Duodenal mucosa (tissue), 2 donors: ENCODE measurements at regions not wholly inside any gene's neighbourhood (a gene's known extent, or its start where the extent isn't known, plus 50 kb on each side); places are given as distances from the start of the nearest gene placed in this dataset.

Experiments
- H3K27ac ChIP-seq: one replicate; pipeline ENCODE4 v1.7.0; 2013; ENCODE audit warnings: low read depth, low read length
- H3K27me3 ChIP-seq, 2 donors: one replicate each; pipeline ENCODE4 v1.7.0; 2013; ENCODE audit warnings: low read length in 2 of 2, control low read depth in 1 of 2; ENCODE audit not compliant: insufficient read depth in 2 of 2, control insufficient read depth in 1 of 2
- H3K36me3 ChIP-seq, 2 donors: one replicate each; pipeline ENCODE4 v1.7.0; 2013; ENCODE audit warnings: low read length in 2 of 2, control low read depth in 1 of 2; ENCODE audit not compliant: insufficient read depth in 2 of 2, control insufficient read depth in 1 of 2
- H3K4me1 ChIP-seq, 2 donors: one replicate each; pipeline ENCODE4 v1.7.0; 2013; ENCODE audit warnings: low read length in 2 of 2, control low read depth in 1 of 2; ENCODE audit not compliant: insufficient read depth in 2 of 2, control insufficient read depth in 1 of 2
- H3K4me3 ChIP-seq, 2 donors: one replicate each; pipeline ENCODE4 v1.7.0; 2013; ENCODE audit warnings: low read length in 2 of 2, low read depth in 1 of 2
- H3K9ac ChIP-seq, 2 donors: one replicate each; pipeline ENCODE4 v1.7.0; 2013; ENCODE audit warnings: low read length in 2 of 2, low read depth in 1 of 2
- H3K9me3 ChIP-seq, 2 donors: one replicate each; pipeline ENCODE4 v1.7.0; 2013; ENCODE audit warnings: low read length in 2 of 2, control low read depth in 1 of 2; ENCODE audit not compliant: control insufficient read depth in 1 of 2

DNA sequence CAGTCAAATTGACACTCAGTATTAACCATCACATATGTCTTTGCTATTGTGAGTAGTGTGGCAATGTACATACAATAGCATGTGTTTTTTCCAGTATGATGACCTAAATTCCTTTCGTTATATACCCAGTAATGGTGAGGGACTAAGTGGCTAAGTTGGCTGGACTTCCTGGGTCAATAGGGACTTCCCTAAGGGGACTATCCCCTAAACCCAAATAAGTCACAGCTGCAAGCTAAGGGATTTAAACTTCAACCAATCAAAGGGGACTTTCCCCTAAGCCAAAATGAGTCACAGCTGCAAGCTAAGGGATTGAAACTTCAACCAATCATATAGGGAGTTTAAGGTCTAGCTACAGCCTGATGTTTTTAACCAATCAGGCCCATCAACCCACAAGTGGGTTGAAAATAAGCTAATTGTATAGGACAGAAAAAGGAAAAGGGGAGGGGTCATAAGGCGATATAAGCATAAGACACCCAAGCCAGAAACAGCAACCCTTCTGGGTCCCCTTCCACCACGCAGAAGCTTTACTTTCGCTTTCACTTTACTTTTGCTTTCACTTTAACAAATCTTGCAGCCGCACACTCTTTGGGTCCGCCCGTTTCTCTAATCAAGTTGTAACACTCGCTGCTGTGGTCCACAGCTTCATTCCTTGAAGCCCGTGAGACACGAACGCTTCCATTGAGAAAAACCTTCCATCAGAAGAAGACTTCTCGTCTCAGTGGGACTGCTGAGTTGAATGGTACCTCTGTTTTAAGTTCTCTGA lies 404.4 kb downstream of the FLRT2 start:
- H3K9me3 ChIP-seq = peaks cover 0 to 4% of the 10 kb centered on the region in 2 donors
- H3K4me1 ChIP-seq = no peaks in the 10 kb centered on the region
- no peaks in the 10 kb centered on the region for H3K27me3 ChIP-seq
- H3K36me3 ChIP-seq = no peaks in the 10 kb centered on the region
- peak overlapping the region; percentile 8 to 20 for H3K9ac ChIP-seq
- H3K27ac ChIP-seq = no peak overlapping the region
- peak overlapping the region; percentile 67 to 74 for H3K4me3 ChIP-seq

DNA sequence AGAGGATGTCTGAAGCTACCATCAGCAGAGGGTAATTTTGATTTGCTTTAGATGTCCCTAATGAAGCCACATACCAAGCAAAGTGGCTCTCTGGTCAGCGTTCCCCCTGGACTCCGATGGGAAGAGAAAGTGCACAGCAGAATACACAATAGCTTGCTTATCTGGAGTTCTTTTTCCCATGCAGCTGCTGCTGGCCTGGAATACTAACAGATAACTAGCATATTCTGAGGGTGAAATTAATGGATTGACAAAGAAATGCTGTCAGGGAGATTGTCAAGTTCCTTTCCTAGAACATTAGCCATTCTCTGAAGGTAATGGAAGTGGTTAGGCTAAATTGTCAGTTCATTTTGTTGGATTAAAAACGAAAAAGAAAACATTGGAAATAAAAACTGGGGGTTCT lies 391.3 kb downstream of the FLRT2 start:
- no peaks in the 10 kb centered on the region for H3K36me3 ChIP-seq
- no peaks in the 10 kb centered on the region for H3K27me3 ChIP-seq
- no peaks in the 10 kb centered on the region for H3K4me1 ChIP-seq
- no peak overlapping the region for H3K27ac ChIP-seq
- peaks cover 0 to under 1% of the 10 kb centered on the region in 2 donors for H3K9me3 ChIP-seq
- no peak overlapping the region for H3K4me3 ChIP-seq
- no peak overlapping the region for H3K9ac ChIP-seq

DNA sequence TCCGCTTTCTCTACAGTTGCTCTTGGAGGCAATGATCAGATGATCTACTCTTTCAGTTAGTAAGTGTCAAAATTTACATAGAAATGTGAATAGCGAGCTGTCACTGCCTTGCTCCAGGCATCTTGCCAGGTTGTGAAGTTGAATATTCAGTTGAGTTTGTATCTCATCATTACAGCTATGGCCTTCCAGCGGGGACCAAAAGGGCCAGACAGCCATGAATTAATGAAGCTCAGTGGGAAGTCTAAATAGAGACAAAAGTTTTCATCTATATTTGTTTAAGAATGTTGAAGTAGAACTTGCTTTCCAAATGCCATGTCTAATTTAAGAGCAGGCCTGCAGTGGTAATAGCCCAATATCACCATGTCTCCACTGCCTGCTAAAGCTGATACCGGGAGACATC lies 387.8 kb downstream of the FLRT2 start:
- Histone ChIP-seq H3K36me3 (no peaks in the 10 kb centered on the region), H3K9me3 (peaks cover 0 to 2% of the 10 kb centered on the region in 2 donors), H3K27ac (no peak overlapping the region), H3K4me1 (no peaks in the 10 kb centered on the region), H3K4me3 (no peak overlapping the region), H3K27me3 (no peaks in the 10 kb centered on the region), H3K9ac (no peak overlapping the region)

DNA sequence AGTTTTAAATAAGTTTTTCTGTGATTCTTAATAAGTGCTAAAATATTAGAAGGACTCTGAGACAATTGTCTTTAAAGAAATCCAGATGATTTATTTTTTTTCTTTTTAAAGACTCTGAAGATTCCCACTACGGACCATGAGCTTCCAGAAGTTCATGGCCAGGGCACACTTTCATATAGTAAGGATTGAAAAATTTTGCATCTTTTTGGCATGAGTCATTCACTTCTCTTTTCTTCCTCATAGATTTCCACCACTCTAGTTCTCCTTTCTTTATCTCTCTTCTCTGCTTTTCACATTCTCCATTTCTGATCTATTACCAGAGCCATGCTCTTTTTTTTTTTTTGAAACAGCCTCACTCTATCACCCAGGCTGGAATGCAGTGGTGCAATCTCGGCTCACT lies 385.8 kb downstream of the FLRT2 start:
- no peaks in the 10 kb centered on the region for H3K27me3 ChIP-seq
- H3K9me3 ChIP-seq = peaks cover 0 to 3% of the 10 kb centered on the region in 2 donors
- no peak overlapping the region for H3K9ac ChIP-seq
- no peaks in the 10 kb centered on the region for H3K36me3 ChIP-seq
- H3K4me1 ChIP-seq = no peaks in the 10 kb centered on the region
- no peak overlapping the region for H3K4me3 ChIP-seq
- H3K27ac ChIP-seq = no peak overlapping the region

DNA sequence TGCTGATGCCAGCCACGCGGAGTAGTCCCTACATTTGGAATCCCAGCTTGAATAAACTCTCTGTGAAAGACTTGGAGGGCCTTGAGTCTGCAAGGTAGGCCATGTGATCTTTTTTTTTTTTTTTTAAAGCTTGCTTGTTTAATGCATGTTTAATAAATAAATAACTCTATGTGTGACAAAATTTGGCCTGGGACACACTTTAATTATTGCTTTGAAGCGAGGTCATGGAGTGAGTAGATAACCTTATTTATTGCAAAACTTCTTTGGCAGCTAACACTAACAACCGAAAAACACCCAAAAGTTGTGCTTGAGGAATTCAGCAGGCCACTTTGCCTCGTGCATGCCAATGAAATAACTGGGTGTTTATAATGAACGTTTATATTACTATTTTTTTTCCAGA lies 382.2 kb downstream of the FLRT2 start:
- Histone ChIP-seq H3K36me3 (no peaks in the 10 kb centered on the region), H3K4me1 (no peaks in the 10 kb centered on the region), H3K4me3 (no peak overlapping the region), H3K9me3 (peaks cover 5 to 6% of the 10 kb centered on the region in 2 donors), H3K27me3 (no peaks in the 10 kb centered on the region), H3K9ac (no peak overlapping the region), H3K27ac (no peak overlapping the region)

DNA sequence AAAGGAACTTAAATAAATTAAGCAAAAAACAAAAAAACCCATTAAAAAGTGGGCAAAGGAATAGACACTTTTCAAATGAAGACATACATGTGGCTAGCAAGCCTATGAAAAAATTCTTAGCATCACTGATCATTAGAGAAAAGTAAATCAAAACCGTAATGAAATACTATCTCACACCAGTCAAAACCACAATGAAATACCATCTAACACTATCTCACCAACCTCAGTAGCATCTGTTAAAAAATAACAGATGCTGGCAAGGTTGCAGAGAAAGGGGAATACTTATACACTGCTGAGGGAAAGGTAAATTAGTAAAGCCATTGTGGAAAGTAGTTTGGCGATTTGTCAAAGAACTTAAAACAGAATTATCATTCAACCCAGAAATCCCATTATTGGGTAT lies 381.1 kb downstream of the FLRT2 start:
- Histone ChIP-seq H3K9me3 (peaks cover 3 to 6% of the 10 kb centered on the region in 2 donors), H3K9ac (no peak overlapping the region), H3K27me3 (no peaks in the 10 kb centered on the region)

DNA sequence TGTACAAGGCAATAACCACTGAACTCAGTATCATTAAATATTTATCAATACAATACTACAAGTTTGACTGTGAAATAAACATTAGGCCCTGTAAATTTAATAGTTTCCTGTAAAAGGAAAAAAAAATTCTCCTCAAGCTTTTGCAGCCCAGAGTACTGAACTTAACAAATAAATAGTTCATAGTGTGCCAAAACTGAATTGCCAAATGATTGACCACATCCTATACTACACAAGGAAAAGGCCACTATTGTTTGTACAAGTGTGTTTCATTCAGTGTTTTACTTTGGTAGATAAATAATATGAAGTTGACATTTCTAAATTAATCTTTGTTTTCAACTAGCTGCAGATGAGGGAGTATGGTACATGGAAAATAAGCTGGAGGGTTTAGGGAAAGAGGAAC lies 379.6 kb downstream of the FLRT2 start:
- no peak overlapping the region for H3K9ac ChIP-seq
- H3K27me3 ChIP-seq = no peaks in the 10 kb centered on the region
- H3K4me3 ChIP-seq = no peak overlapping the region
- H3K9me3 ChIP-seq = peaks cover 3 to 6% of the 10 kb centered on the region in 2 donors
- H3K36me3 ChIP-seq = no peaks in the 10 kb centered on the region
- no peak overlapping the region for H3K27ac ChIP-seq
- no peaks in the 10 kb centered on the region for H3K4me1 ChIP-seq

More for the DNA sequence above, 381.1 kb downstream of the FLRT2 start:
- Histone ChIP-seq H3K4me1 (no peaks in the 10 kb centered on the region), H3K36me3 (no peaks in the 10 kb centered on the region), H3K27ac (no peak overlapping the region), H3K4me3 (no peak overlapping the region)

DNA sequence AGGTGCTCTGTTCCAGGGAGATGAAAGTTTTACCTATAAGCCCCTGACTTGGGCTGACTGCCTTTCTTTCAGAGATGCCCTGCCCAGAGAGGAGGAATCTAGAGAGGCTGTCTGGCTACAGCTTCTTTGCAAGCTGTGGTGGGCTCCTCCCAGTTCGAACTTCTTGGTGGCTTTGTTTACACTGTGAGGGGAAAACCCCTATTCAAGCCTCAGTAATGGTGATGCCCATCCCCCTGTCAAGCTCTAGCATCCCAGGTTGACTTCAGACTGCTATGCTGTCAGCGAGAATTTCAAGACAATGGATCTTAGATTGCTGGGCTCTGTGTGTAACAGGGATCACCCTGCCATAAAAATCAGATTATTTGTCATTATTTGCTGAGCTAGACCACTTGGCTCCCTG lies 377.6 kb downstream of the FLRT2 start:
- no peak overlapping the region for H3K4me3 ChIP-seq
- H3K27ac ChIP-seq = no peak overlapping the region
- no peaks in the 10 kb centered on the region for H3K4me1 ChIP-seq
- no peaks in the 10 kb centered on the region for H3K36me3 ChIP-seq
- H3K9me3 ChIP-seq = peaks cover 3 to 6% of the 10 kb centered on the region in 2 donors
- H3K9ac ChIP-seq = no peak overlapping the region
- no peaks in the 10 kb centered on the region for H3K27me3 ChIP-seq

DNA sequence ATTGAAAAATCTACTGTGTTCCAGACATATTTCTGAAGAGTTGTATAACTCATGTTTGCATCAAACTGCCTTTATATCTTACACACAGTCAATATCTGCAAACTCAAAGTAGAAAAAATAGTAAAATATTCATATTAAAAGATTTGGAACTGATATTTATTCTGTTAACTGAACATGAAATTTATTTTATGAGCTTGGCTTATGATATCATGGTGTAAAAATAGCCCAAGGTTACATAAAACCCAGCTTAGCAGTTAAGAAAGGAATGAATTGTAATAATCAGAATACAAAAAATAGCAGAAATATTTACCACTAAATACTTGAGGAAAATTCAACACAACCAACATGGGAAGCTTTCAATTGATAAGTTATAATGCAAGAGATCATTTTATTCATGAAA lies 367.9 kb downstream of the FLRT2 start:
- H3K36me3 ChIP-seq = no peaks in the 10 kb centered on the region
- H3K27ac ChIP-seq = no peak overlapping the region
- no peak overlapping the region for H3K4me3 ChIP-seq
- H3K4me1 ChIP-seq = no peaks in the 10 kb centered on the region
- H3K9ac ChIP-seq = no peak overlapping the region
- H3K9me3 ChIP-seq = no peaks in the 10 kb centered on the region
- H3K27me3 ChIP-seq = no peaks in the 10 kb centered on the region

DNA sequence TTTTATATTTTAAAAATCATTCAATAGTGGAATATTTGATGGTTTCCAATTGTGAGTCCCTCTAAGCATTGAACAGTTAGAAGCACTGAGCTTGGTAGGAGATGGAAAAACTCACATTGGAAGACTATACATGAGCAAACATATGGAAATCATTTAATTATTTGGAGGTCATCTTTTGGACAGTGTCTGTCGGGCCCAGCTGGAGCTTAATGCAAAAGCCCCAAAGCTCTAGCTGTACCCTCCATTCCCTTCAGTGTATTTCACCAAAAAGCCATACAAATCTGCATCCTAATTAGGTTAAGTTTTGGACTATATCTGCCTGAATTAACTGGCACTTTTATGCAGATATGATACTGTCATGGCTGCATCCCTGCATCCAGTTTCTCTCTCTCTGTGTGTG lies 365.7 kb downstream of the FLRT2 start:
- Histone ChIP-seq H3K4me1 (no peaks in the 10 kb centered on the region), H3K36me3 (no peaks in the 10 kb centered on the region), H3K27ac (no peak overlapping the region), H3K9me3 (no peaks in the 10 kb centered on the region), H3K27me3 (no peaks in the 10 kb centered on the region), H3K4me3 (no peak overlapping the region), H3K9ac (no peak overlapping the region)
